Osteoblast (primary cell): ENCODE measurements at regions not wholly inside any gene's neighbourhood (a gene's known extent, or its start where the extent isn't known, plus 50 kb on each side); places are given as distances from the start of the nearest gene placed in this dataset.

ENCODE experiments used
- DNase-seq: peaks from one replicate; pipeline ENCODE4 v3.0.0; 2011; ENCODE audit warnings: low spot score, mixed read lengths; ENCODE audit not compliant: insufficient read length; ENCODE audit errors: missing footprints
- H2AFZ ChIP-seq: 2 replicates; pipeline ENCODE4 v1.6.0; 2011; ENCODE audit warnings: mild to moderate bottlenecking, low read length
- H3K27ac ChIP-seq: 2 replicates; pipeline ENCODE4 v1.5.1; 2011; ENCODE audit warnings: mild to moderate bottlenecking, low read depth, low read length, moderate library complexity
- H3K27me3 ChIP-seq: 2 replicates; pipeline ENCODE4 v1.6.0; 2012; ENCODE audit warnings: mild to moderate bottlenecking, control low read depth, inconsistent platforms, low read length, moderate library complexity; ENCODE audit not compliant: insufficient read depth
- H3K36me3 ChIP-seq: 2 replicates; pipeline ENCODE4 v1.5.1; 2011; ENCODE audit warnings: mild to moderate bottlenecking, low read length, control low read depth, moderate library complexity; ENCODE audit not compliant: insufficient read depth
- H3K4me1 ChIP-seq: 2 replicates; pipeline ENCODE4 v1.5.1; 2011; ENCODE audit warnings: mild to moderate bottlenecking, low read length, control low read depth, moderate library complexity; ENCODE audit not compliant: insufficient read depth
- H3K4me2 ChIP-seq: 2 replicates; pipeline ENCODE4 v1.6.0; 2011; ENCODE audit warnings: mild to moderate bottlenecking, low read length; ENCODE audit not compliant: insufficient read depth
- H3K4me3 ChIP-seq: fragments of 200-600 bp; sonication (generic); 3 replicates; pipeline ENCODE4 v1.5.1; 2012; ENCODE audit warnings: mild to moderate bottlenecking, low read length, inconsistent platforms; ENCODE audit not compliant: insufficient read depth
- H3K79me2 ChIP-seq: 2 replicates; pipeline ENCODE4 v1.6.0; 2012; ENCODE audit warnings: mild to moderate bottlenecking, low read length, control low read depth, inconsistent platforms; ENCODE audit not compliant: insufficient read depth
- H3K9me3 ChIP-seq: 2 replicates; pipeline ENCODE4 v1.5.1; 2011; ENCODE audit warnings: low read depth, low read length, control low read depth
- H4K20me1 ChIP-seq: 2 replicates; pipeline ENCODE4 v1.6.0; 2012; ENCODE audit warnings: mild to moderate bottlenecking, low read length, control low read depth; ENCODE audit not compliant: insufficient read depth
- CTCF ChIP-seq: IDR thresholded peaks from 2 replicates; pipeline ENCODE4 v1.5.1; 2011; ENCODE audit warnings: mild to moderate bottlenecking, low read depth, low read length, moderate library complexity; ENCODE audit errors: extremely low read depth

- Histone ChIP-seq H3K9me3 (peaks cover 2% of the 10 kb centered on the region), H3K36me3 (no peaks in the 10 kb centered on the region), H3K4me1 (no peaks in the 10 kb centered on the region), H3K4me2 (no peak overlapping the region), H3K4me3 (no peak overlapping the region), H2AFZ (no peak overlapping the region), H3K79me2 (no peaks in the 10 kb centered on the region), H3K27ac (no peak overlapping the region), H4K20me1 (no peaks in the 10 kb centered on the region), H3K27me3 (no peaks in the 10 kb centered on the region)
- no peak for TF ChIP-seq CTCF
- no peak for DNase-seq
These were observed 72.4 kb upstream of the SPRY4 start for GRCh38 chr5:142397178-142397577.

- Histone ChIP-seq H2AFZ (no peak overlapping the region), H3K4me1 (no peaks in the 10 kb centered on the region)
- no peak for TF ChIP-seq CTCF
These were observed 71.7 kb upstream of the SPRY4 start for GRCh38 chr5:142396436-142397038.

GRCh38 chr5:142395334-142395733, 70.5 kb upstream of the SPRY4 start:
- H2AFZ ChIP-seq = no peak overlapping the region
- no peak for DNase-seq
- peaks cover 1% of the 10 kb centered on the region for H3K4me1 ChIP-seq
- H4K20me1 ChIP-seq = no peaks in the 10 kb centered on the region
- H3K79me2 ChIP-seq = no peaks in the 10 kb centered on the region
- H3K27ac ChIP-seq = no peak overlapping the region
- peaks cover 2% of the 10 kb centered on the region for H3K9me3 ChIP-seq
- no peak for TF ChIP-seq CTCF
- H3K4me2 ChIP-seq = no peak overlapping the region
- no peaks in the 10 kb centered on the region for H3K27me3 ChIP-seq
- H3K36me3 ChIP-seq = no peaks in the 10 kb centered on the region
- no peak overlapping the region for H3K4me3 ChIP-seq

More at GRCh38 chr5:142396436-142397038, 71.7 kb upstream of the SPRY4 start:
- peaks cover 2% of the 10 kb centered on the region for H3K9me3 ChIP-seq
- no peak overlapping the region for H3K4me2 ChIP-seq
- H4K20me1 ChIP-seq = no peaks in the 10 kb centered on the region
- H3K36me3 ChIP-seq = no peaks in the 10 kb centered on the region
- DNase-seq = no peak
- H3K4me3 ChIP-seq = no peak overlapping the region
- H3K79me2 ChIP-seq = no peaks in the 10 kb centered on the region
- H3K27ac ChIP-seq = no peak overlapping the region
- H3K27me3 ChIP-seq = no peaks in the 10 kb centered on the region

GRCh38 chr5:142391058-142391845, 66.4 kb upstream of the SPRY4 start:
- DNase-seq = no peak
- Histone ChIP-seq H3K27me3 (no peaks in the 10 kb centered on the region), H3K27ac (no peak overlapping the region), H3K9me3 (peaks cover 2% of the 10 kb centered on the region), H3K79me2 (no peaks in the 10 kb centered on the region), H4K20me1 (no peaks in the 10 kb centered on the region), H2AFZ (no peak overlapping the region), H3K36me3 (no peaks in the 10 kb centered on the region), H3K4me2 (no peak overlapping the region), H3K4me3 (no peak overlapping the region), H3K4me1 (peaks cover 20% of the 10 kb centered on the region)
- no peak for TF ChIP-seq CTCF
